Loucy (cell line): ENCODE measurements at regions not wholly inside any gene's neighbourhood (a gene's known extent, or its start where the extent isn't known, plus 50 kb on each side); places are given as distances from the start of the nearest gene placed in this dataset.

Experiments
- CTCF ChIP-seq: fragments of 200-600 bp; sonication (generic); conservative IDR thresholded peaks from 2 replicates; pipeline ENCODE4 v1.5.1; 2014; ENCODE audit warnings: mild to moderate bottlenecking, antibody characterized with exemption, low read length
- EZH2phosphoT487 ChIP-seq: fragments of 200-600 bp; IDR thresholded peaks from 2 replicates; pipeline ENCODE4 v1.6.1; 2018; ENCODE audit warnings: antibody characterized with exemption, mild to moderate bottlenecking, moderate library complexity, borderline replicate concordance

- TF ChIP-seq CTCF (no peak), EZH2phosphoT487 (no peak)
Measured at GRCh38 chr1:11340233-11340632, 67.2 kb downstream of the UBIAD1 start.
